HUES6 (cell line): ENCODE measurements at regions not wholly inside any gene's neighbourhood (a gene's known extent, or its start where the extent isn't known, plus 50 kb on each side); places are given as distances from the start of the nearest gene placed in this dataset.
A peak's percentile ranks its signal among the peaks of the same experiment; 100 is the strongest.

Experiments
- H3K27ac ChIP-seq: 2 replicates; pipeline ENCODE4 v1.7.0; 2013; ENCODE audit warnings: low read depth, mild to moderate bottlenecking, low read length, inconsistent platforms
- H3K27me3 ChIP-seq: 2 replicates; pipeline ENCODE4 v1.6.1; 2013; ENCODE audit warnings: low read length; ENCODE audit not compliant: control insufficient read depth, insufficient read depth
- H3K36me3 ChIP-seq: 2 replicates; pipeline ENCODE4 v1.6.1; 2013; ENCODE audit warnings: low read length; ENCODE audit not compliant: control insufficient read depth, insufficient read depth
- H3K4me1 ChIP-seq: 2 replicates; pipeline ENCODE4 v1.6.1; 2013; ENCODE audit warnings: low read length; ENCODE audit not compliant: control insufficient read depth, insufficient read depth
- H3K4me3 ChIP-seq: 2 replicates; pipeline ENCODE4 v1.5.1; 2013; ENCODE audit warnings: low read depth, low read length
- H3K9ac ChIP-seq: one replicate; pipeline ENCODE4 v1.6.1; 2013; ENCODE audit warnings: mild to moderate bottlenecking, low read length
- H3K9me3 ChIP-seq: 2 replicates; pipeline ENCODE4 v1.6.1; 2013; ENCODE audit warnings: low read depth, low read length; ENCODE audit not compliant: control insufficient read depth, insufficient read depth

- Histone ChIP-seq H3K36me3 (no peaks in the 10 kb centered on the region), H3K9ac (no peak overlapping the region), H3K27me3 (no peaks in the 10 kb centered on the region), H3K4me3 (no peak overlapping the region), H3K4me1 (peaks cover 13% of the 10 kb centered on the region), H3K27ac (no peak overlapping the region), H3K9me3 (no peaks in the 10 kb centered on the region)
Measured at GRCh38 chr3:139778682-139779233, 101.0 kb upstream of the NMNAT3 start.

- Histone ChIP-seq H3K9me3 (no peaks in the 10 kb centered on the region), H3K4me1 (peaks cover 28% of the 10 kb centered on the region), H3K36me3 (no peaks in the 10 kb centered on the region), H3K9ac (no peak overlapping the region), H3K27me3 (no peaks in the 10 kb centered on the region), H3K4me3 (no peak overlapping the region), H3K27ac (peak overlapping the region; percentile 49; the same call in 1 of the 2 replicates)
Measured at GRCh38 chr3:139774560-139775302, 97.0 kb upstream of the NMNAT3 start.

- Histone ChIP-seq H3K9me3 (no peaks in the 10 kb centered on the region), H3K4me3 (no peak overlapping the region), H3K36me3 (no peaks in the 10 kb centered on the region), H3K27me3 (no peaks in the 10 kb centered on the region), H3K27ac (no peak overlapping the region), H3K4me1 (peaks cover 28% of the 10 kb centered on the region), H3K9ac (no peak overlapping the region)
Measured at GRCh38 chr3:139772539-139773500, 95.0 kb upstream of the NMNAT3 start.

- Histone ChIP-seq H3K9ac (no peak overlapping the region), H3K27me3 (no peaks in the 10 kb centered on the region), H3K9me3 (no peaks in the 10 kb centered on the region), H3K4me3 (no peak overlapping the region), H3K36me3 (no peaks in the 10 kb centered on the region), H3K4me1 (peaks cover 28% of the 10 kb centered on the region), H3K27ac (no peak overlapping the region)
Measured at GRCh38 chr3:139771331-139771730, 93.6 kb upstream of the NMNAT3 start.

- Histone ChIP-seq H3K4me3 (no peak overlapping the region), H3K9ac (no peak overlapping the region), H3K4me1 (peaks cover 28% of the 10 kb centered on the region), H3K27ac (no peak overlapping the region), H3K36me3 (no peaks in the 10 kb centered on the region), H3K9me3 (no peaks in the 10 kb centered on the region), H3K27me3 (no peaks in the 10 kb centered on the region)
Measured at GRCh38 chr3:139770577-139770976, 92.8 kb upstream of the NMNAT3 start.

GRCh38 chr3:139769796-139770195 is 92.0 kb upstream of the NMNAT3 start:
- no peaks in the 10 kb centered on the region for H3K36me3 ChIP-seq
- H3K9me3 ChIP-seq, result no peaks in the 10 kb centered on the region
- no peak overlapping the region for H3K9ac ChIP-seq
- H3K27ac ChIP-seq, result no peak overlapping the region
- H3K4me3 ChIP-seq, result no peak overlapping the region
- peaks cover 26% of the 10 kb centered on the region for H3K4me1 ChIP-seq
- H3K27me3 ChIP-seq, result no peaks in the 10 kb centered on the region

GRCh38 chr3:139764936-139765335 is 87.2 kb upstream of the NMNAT3 start:
- Histone ChIP-seq H3K9me3 (no peaks in the 10 kb centered on the region), H3K27ac (no peak overlapping the region), H3K9ac (no peak overlapping the region), H3K27me3 (no peaks in the 10 kb centered on the region), H3K4me3 (no peak overlapping the region), H3K36me3 (no peaks in the 10 kb centered on the region), H3K4me1 (no peaks in the 10 kb centered on the region)

- Histone ChIP-seq H3K9ac (no peak overlapping the region), H3K9me3 (no peaks in the 10 kb centered on the region), H3K4me3 (no peak overlapping the region), H3K27ac (no peak overlapping the region), H3K4me1 (no peaks in the 10 kb centered on the region), H3K27me3 (no peaks in the 10 kb centered on the region), H3K36me3 (no peaks in the 10 kb centered on the region)
Measured at GRCh38 chr3:139764069-139764905, 86.5 kb upstream of the NMNAT3 start.

- H3K4me3 ChIP-seq, result no peak overlapping the region
- no peaks in the 10 kb centered on the region for H3K9me3 ChIP-seq
- H3K4me1 ChIP-seq, result no peaks in the 10 kb centered on the region
- H3K27ac ChIP-seq, result no peak overlapping the region
- H3K9ac ChIP-seq, result no peak overlapping the region
- H3K27me3 ChIP-seq, result no peaks in the 10 kb centered on the region
- no peaks in the 10 kb centered on the region for H3K36me3 ChIP-seq
Measured at GRCh38 chr3:139762302-139762701, 84.5 kb upstream of the NMNAT3 start.

GRCh38 chr3:139759470-139759869 is 81.7 kb upstream of the NMNAT3 start:
- H3K4me1 ChIP-seq, result no peaks in the 10 kb centered on the region
- H3K27ac ChIP-seq, result no peak overlapping the region
- no peak overlapping the region for H3K9ac ChIP-seq
- H3K9me3 ChIP-seq, result no peaks in the 10 kb centered on the region
- H3K4me3 ChIP-seq, result no peak overlapping the region
- H3K27me3 ChIP-seq, result no peaks in the 10 kb centered on the region
- no peaks in the 10 kb centered on the region for H3K36me3 ChIP-seq
